A549 (cell line): ENCODE measurements at regions not wholly inside any gene's neighbourhood (a gene's known extent, or its start where the extent isn't known, plus 50 kb on each side); places are given as distances from the start of the nearest gene placed in this dataset.
"Not testable (repeated sequence)": the region's sequence is repeated elsewhere in the genome, so short reads cannot be mapped to it uniquely, and the experiment has no call there.

ENCODE experiments used
- ATAC-seq, 2 experiments: fragments of 200-7000 bp in 1 of 2; fragments of >200 bp in 1 of 2; cut with Nextera tagmentation in 1 of 2; cut with Tn5 transposase in 1 of 2; 3 replicates each; pipeline versions ENCODE4 v1.8.0 to v1.9.1; 2018 to 2020; ENCODE audit warnings: mild to moderate bottlenecking in 1 of 2, moderate library complexity in 1 of 2
- CTCF ChIA-PET: fragments of 300-600 bp; sonication (Branson Sonifier 250); formaldehyde crosslinking; extraction: SDS; loops from one replicate; lab custom pipeline; 2021; ENCODE audit warnings: antibody characterized with exemption, inconsistent platforms; lab: Yijun Ruan, JAX
- POLR2A ChIA-PET: fragments of 350-600 bp; formaldehyde crosslinking; extraction: SDS; loops from one replicate; lab custom pipeline; 2021; ENCODE audit warnings: antibody characterized with exemption, inconsistent platforms; lab: Yijun Ruan, JAX
- DNase-seq, 2 experiments: peaks; one replicate each; pipeline versions ENCODE4 v3.0.0 to v3.0.0-alpha.2; 2011 to 2016; ENCODE audit warnings: low read depth in 1 of 2, low spot score in 1 of 2
- FAIRE-seq: peaks from 2 replicates; lab custom pipeline; 2011; peaks lifted over from hg19 to GRCh38; lab: Jason Lieb, UNC
- H3K27ac ChIP-seq, 2 experiments: fragments of >200 bp; sonication (Bioruptor Twin); formaldehyde crosslinking; 3 replicates each; pipeline ENCODE4 v1.5.1; 2016 to 2017
- H3K4me1 ChIP-seq: fragments of >200 bp; sonication (Bioruptor Twin); formaldehyde crosslinking; 3 replicates; pipeline ENCODE4 v1.6.1; 2016
- H3K4me2 ChIP-seq: fragments of >200 bp; sonication (Bioruptor Twin); formaldehyde crosslinking; 3 replicates; pipeline ENCODE4 v1.6.1; 2016
- H3K4me3 ChIP-seq: fragments of >200 bp; sonication (Bioruptor Twin); formaldehyde crosslinking; 3 replicates; pipeline ENCODE4 v1.5.1; 2016
- H3K9me3 ChIP-seq: fragments of >200 bp; sonication (Bioruptor Twin); formaldehyde crosslinking; 3 replicates; pipeline ENCODE4 v1.6.1; 2016
- CEBPB ChIP-seq, 2 experiments: fragments of >200 bp in 1 of 2; sonication (Bioruptor Twin) in 1 of 2; formaldehyde crosslinking in 1 of 2; IDR thresholded peaks; 2 replicates each; pipeline ENCODE4 v1.6.1; 2012 to 2016
- CHD2 ChIP-seq: fragments of 150-350 bp; IDR thresholded peaks from 2 replicates; pipeline ENCODE4 v1.6.1; 2014; ENCODE audit warnings: low read length; ENCODE audit not compliant: partially characterized antibody
- EHMT2 ChIP-seq: fragments of 200-600 bp; sonication (generic); IDR thresholded peaks from 2 replicates; pipeline ENCODE4 v1.6.1; 2016; ENCODE audit warnings: antibody characterized with exemption, low read depth, mild to moderate bottlenecking, moderate library complexity
- FOSL2 ChIP-seq, 2 experiments: fragments of 450-650 bp in 1 of 2; fragments of >200 bp in 1 of 2; sonication (Bioruptor Twin) in 1 of 2; formaldehyde crosslinking; IDR thresholded peaks; 2 replicates each; pipeline versions ENCODE4 v1.5.0 to v1.6.1; 2016 to 2020; ENCODE audit warnings: mild to moderate bottlenecking in 1 of 2, moderate library complexity in 1 of 2
- FOXS1 ChIP-seq: fragments of 250-450 bp; sonication (Bioruptor Pico); IDR thresholded peaks from 2 replicates; pipeline ENCODE4 v1.5.0; 2020; ENCODE audit warnings: mild to moderate bottlenecking, moderate library complexity
- GATA3 ChIP-seq: IDR thresholded peaks from 2 replicates; pipeline ENCODE4 v1.6.1; 2012; ENCODE audit warnings: borderline replicate concordance
- HOXB13 ChIP-seq: fragments of 250-450 bp; sonication (Bioruptor Pico); IDR thresholded peaks from 2 replicates; pipeline ENCODE4 v1.5.0; 2020; ENCODE audit warnings: low read depth, mild to moderate bottlenecking, moderate library complexity
- KDM5A ChIP-seq: fragments of 200-600 bp; sonication (generic); IDR thresholded peaks from 2 replicates; pipeline ENCODE4 v1.6.1; 2016; ENCODE audit warnings: antibody characterized with exemption, mild to moderate bottlenecking
- MAFK ChIP-seq: fragments of 450-650 bp; IDR thresholded peaks from 2 replicates; pipeline ENCODE4 v1.6.1; 2014; ENCODE audit not compliant: partially characterized antibody
- NFE2L2 ChIP-seq: fragments of 150-350 bp; conservative IDR thresholded peaks from 2 replicates; pipeline ENCODE4 v1.6.1; 2014; ENCODE audit warnings: low read length
- NR3C1 ChIP-seq: fragments of >200 bp; sonication (Bioruptor Twin); formaldehyde crosslinking; IDR thresholded peaks from 3 replicates; pipeline ENCODE4 v1.6.1; 2017
- POLR2A ChIP-seq: IDR thresholded peaks from 2 replicates; pipeline ENCODE4 v1.6.1; 2012; ENCODE audit warnings: mild to moderate bottlenecking, low read length
- POLR2AphosphoS2 ChIP-seq: conservative IDR thresholded peaks from 2 replicates; pipeline ENCODE4 v1.6.1; 2012; ENCODE audit warnings: low read length, improper control_type of control experiment, inconsistent platforms
- RARB ChIP-seq: fragments of 250-450 bp; sonication (Bioruptor Pico); IDR thresholded peaks from 2 replicates; pipeline ENCODE4 v1.8.0; 2021; ENCODE audit warnings: mild to moderate bottlenecking, moderate library complexity
- RCOR1 ChIP-seq: fragments of 150-350 bp; IDR thresholded peaks from 2 replicates; pipeline ENCODE4 v1.6.1; 2014; ENCODE audit warnings: antibody characterized with exemption, low read length, low read depth
- SMC3 ChIP-seq: fragments of >200 bp; sonication (Bioruptor Twin); formaldehyde crosslinking; IDR thresholded peaks from 3 replicates; pipeline ENCODE4 v1.6.1; 2018; ENCODE audit warnings: inconsistent platforms
- SREBF2 ChIP-seq: fragments of 450-650 bp; IDR thresholded peaks from 2 replicates; pipeline ENCODE4 v1.6.1; 2014; ENCODE audit warnings: mild to moderate bottlenecking, moderate library complexity
- TFCP2L1 ChIP-seq: fragments of 250-450 bp; sonication (Bioruptor Pico); IDR thresholded peaks from 2 replicates; pipeline ENCODE4 v1.5.0; 2021; ENCODE audit warnings: mild to moderate bottlenecking
- TP53 ChIP-seq: fragments of 250-450 bp; sonication (Bioruptor Pico); IDR thresholded peaks from 2 replicates; pipeline ENCODE4 v1.5.0; 2021; ENCODE audit warnings: mild to moderate bottlenecking, moderate library complexity
- ZNF302 ChIP-seq: fragments of 250-450 bp; sonication (Bioruptor Pico); IDR thresholded peaks from 2 replicates; pipeline ENCODE4 v1.9.0; 2021; ENCODE audit warnings: inconsistent platforms, mild to moderate bottlenecking, moderate library complexity
- ZSCAN20 ChIP-seq: fragments of 250-450 bp; sonication (Bioruptor Pico); IDR thresholded peaks from 2 replicates; pipeline ENCODE4 v1.8.0; 2022; ENCODE audit warnings: mild to moderate bottlenecking, moderate library complexity
- WGBS: methylation state at CpG from one replicate; pipeline ENCODE4 v1.1.6; 2017; ENCODE audit errors: missing lambda C conversion rate; 5-methylcytosine and 5-hydroxymethylcytosine counted together
- TF ChIP-seq, protein P1 (sequence below): fragments of >200 bp; sonication (Bioruptor Twin); formaldehyde crosslinking; IDR thresholded peaks from 3 replicates; pipeline ENCODE4 v1.6.1; 2016
- TF ChIP-seq, protein P2 (sequence below): fragments of 250-450 bp; sonication (Bioruptor Pico); IDR thresholded peaks from 2 replicates; pipeline ENCODE4 v1.5.0; 2020; ENCODE audit warnings: low read depth, mild to moderate bottlenecking, moderate library complexity
- TF ChIP-seq, protein P3 (sequence below): IDR thresholded peaks from 2 replicates; pipeline ENCODE4 v1.6.1; 2012; ENCODE audit warnings: low read depth, borderline replicate concordance
- TF ChIP-seq, protein P4 (sequence below): fragments of 450-650 bp; IDR thresholded peaks from 2 replicates; pipeline ENCODE4 v1.6.1; 2014; ENCODE audit warnings: antibody characterized with exemption
- TF ChIP-seq, protein P5 (sequence below): IDR thresholded peaks from 2 replicates; pipeline ENCODE4 v1.6.1; 2012

DNA sequence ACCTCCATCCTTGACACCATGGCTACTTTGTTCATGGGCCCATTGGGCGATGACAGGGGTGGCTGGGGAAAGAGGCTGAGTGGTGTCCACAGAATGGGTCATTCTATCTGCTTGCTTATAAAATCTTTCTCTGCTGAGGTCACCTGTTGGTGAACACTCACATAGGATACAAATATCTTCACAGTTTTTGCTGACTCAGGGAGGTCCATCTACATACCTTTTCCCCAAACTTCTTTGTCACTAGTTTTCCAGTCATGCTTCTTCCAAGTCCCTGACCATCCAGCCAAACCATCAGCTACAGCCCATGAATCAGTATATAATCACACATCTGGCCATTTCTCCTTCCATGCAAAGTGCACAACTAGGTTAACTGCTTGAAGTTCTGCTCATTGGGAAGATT lies 347.6 kb downstream of the TMEM38B start:
- H3K4me2 ChIP-seq, H3K27ac ChIP-seq, H3K4me3 ChIP-seq, ATAC-seq, H3K4me1 ChIP-seq, H3K9me3 ChIP-seq, FAIRE-seq, POLR2A ChIA-PET, DNase-seq: not testable (repeated sequence)
- peak; percentile 71 for TF ChIP-seq MAFK
- WGBS: 0% methylated on average over 1 of the region's 1 CpG
- CTCF ChIA-PET: interaction anchor here (0.6 kb wide), 1 partner anchor 1114 kb away, joined by 3 read pairs; no protein-coding TSS in a partner anchor

DNA sequence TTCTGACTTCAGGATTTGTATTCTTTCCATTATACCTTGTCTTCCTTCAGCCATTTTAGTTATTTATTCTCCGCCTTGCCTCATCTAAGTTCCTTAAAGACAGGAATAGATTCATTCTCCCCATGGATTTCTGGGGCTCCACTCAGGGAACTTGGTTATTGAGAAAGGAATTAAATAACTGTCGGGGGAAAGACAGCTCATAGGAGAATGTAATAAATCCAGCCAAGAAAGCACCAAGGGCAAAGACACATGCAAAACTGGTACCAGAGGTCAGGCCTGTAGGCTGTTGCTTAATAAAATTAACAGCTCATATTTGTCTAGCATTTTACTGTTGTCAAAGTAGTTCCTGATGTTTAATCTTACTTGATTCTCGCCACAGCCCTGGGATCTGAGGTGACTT lies 357.2 kb downstream of the TMEM38B start:
- DNase-seq (no peak), ATAC-seq (no peak), FAIRE-seq (no peak)
- WGBS: 5% methylated on average over 3 of the region's 3 CpGs
- no peaks in the 10 kb centered on the region for H3K9me3 ChIP-seq
- no peak for TF ChIP-seq CHD2
- no peak for TF ChIP-seq POLR2AphosphoS2
- TF ChIP-seq, protein P1, sequence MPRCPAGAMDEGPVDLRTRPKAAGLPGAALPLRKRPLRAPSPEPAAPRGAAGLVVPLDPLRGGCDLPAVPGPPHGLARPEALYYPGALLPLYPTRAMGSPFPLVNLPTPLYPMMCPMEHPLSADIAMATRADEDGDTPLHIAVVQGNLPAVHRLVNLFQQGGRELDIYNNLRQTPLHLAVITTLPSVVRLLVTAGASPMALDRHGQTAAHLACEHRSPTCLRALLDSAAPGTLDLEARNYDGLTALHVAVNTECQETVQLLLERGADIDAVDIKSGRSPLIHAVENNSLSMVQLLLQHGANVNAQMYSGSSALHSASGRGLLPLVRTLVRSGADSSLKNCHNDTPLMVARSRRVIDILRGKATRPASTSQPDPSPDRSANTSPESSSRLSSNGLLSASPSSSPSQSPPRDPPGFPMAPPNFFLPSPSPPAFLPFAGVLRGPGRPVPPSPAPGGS: no peak
- TF ChIP-seq HOXB13 (CRISPR knock-in tag): no peak
- no peak for TF ChIP-seq CEBPB (IDR thresholded peaks at IDR 0.05)
- no peak for TF ChIP-seq GATA3
- no peak for TF ChIP-seq RCOR1
- no peak for TF ChIP-seq NFE2L2
- TF ChIP-seq TFCP2L1 (CRISPR knock-in tag): no peak
- no peak for TF ChIP-seq NR3C1
- no peak for TF ChIP-seq FOXS1 (CRISPR knock-in tag)
- TF ChIP-seq, protein P2, sequence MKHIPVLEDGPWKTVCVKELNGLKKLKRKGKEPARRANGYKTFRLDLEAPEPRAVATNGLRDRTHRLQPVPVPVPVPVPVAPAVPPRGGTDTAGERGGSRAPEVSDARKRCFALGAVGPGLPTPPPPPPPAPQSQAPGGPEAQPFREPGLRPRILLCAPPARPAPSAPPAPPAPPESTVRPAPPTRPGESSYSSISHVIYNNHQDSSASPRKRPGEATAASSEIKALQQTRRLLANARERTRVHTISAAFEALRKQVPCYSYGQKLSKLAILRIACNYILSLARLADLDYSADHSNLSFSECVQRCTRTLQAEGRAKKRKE (CRISPR knock-in tag): no peak
- TF ChIP-seq SMC3: no peak
- no peak for TF ChIP-seq TP53 (CRISPR knock-in tag)
- TF ChIP-seq ZSCAN20 (CRISPR knock-in tag): no peak
- no peak overlapping the region for H3K4me3 ChIP-seq
- no peaks in the 10 kb centered on the region for H3K4me1 ChIP-seq
- no peak overlapping the region for H3K27ac ChIP-seq
- ChIA-PET POLR2A (no interaction called here), CTCF (no interaction called here)
- H3K4me2 ChIP-seq: no peak overlapping the region

DNA sequence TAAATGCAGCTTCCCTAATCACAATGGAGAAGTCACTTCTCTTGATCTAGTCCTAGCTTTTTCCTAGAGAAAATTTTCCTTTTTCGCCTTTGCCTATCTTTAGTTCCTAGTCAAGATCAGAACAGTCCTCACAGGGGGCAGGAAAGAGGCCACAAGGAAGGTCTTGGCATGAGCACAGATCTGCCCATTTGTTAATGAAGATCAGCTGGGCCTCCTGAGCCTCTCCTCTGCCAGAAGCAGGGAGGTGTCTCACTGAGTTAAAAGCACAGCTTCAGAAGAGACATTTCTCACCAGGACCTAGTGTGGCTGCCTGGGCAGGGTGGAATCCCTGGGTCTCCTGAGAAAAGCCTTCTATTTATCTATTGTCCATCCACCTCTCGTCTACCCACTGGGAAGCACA lies 357.8 kb downstream of the TMEM38B start:
- no peak for DNase-seq
- ChIA-PET POLR2A (no interaction called here), CTCF (no interaction called here)
- Histone ChIP-seq H3K4me3 (no peak overlapping the region), H3K4me2 (no peak overlapping the region), H3K4me1 (no peaks in the 10 kb centered on the region), H3K27ac (no peak overlapping the region)
- no peak for FAIRE-seq
- ATAC-seq: no peak
- TF ChIP-seq, protein P3, sequence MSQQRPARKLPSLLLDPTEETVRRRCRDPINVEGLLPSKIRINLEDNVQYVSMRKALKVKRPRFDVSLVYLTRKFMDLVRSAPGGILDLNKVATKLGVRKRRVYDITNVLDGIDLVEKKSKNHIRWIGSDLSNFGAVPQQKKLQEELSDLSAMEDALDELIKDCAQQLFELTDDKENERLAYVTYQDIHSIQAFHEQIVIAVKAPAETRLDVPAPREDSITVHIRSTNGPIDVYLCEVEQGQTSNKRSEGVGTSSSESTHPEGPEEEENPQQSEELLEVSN: no peak
- TF ChIP-seq ZSCAN20 (CRISPR knock-in tag) (no peak), SREBF2 (no peak), HOXB13 (CRISPR knock-in tag) (no peak), KDM5A (no peak), EHMT2 (no peak), FOSL2 (IDR thresholded peaks at IDR 0.05) (no peak), FOSL2 (CRISPR knock-in tag; IDR thresholded peaks at IDR 0.05) (no peak), RARB (CRISPR knock-in tag) (no peak), NFE2L2 (no peak), POLR2A (no peak), ZNF302 (no peak)
- TF ChIP-seq, protein P4, sequence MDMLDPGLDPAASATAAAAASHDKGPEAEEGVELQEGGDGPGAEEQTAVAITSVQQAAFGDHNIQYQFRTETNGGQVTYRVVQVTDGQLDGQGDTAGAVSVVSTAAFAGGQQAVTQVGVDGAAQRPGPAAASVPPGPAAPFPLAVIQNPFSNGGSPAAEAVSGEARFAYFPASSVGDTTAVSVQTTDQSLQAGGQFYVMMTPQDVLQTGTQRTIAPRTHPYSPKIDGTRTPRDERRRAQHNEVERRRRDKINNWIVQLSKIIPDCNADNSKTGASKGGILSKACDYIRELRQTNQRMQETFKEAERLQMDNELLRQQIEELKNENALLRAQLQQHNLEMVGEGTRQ: no peak
- TF ChIP-seq, protein P2 (CRISPR knock-in tag): no peak
- TF ChIP-seq, protein P5, sequence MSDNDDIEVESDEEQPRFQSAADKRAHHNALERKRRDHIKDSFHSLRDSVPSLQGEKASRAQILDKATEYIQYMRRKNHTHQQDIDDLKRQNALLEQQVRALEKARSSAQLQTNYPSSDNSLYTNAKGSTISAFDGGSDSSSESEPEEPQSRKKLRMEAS: no peak
- TF ChIP-seq, all 56 proteins: peak for 0
- 2% methylated on average over 2 of the region's 2 CpGs for WGBS
- H3K9me3 ChIP-seq: no peaks in the 10 kb centered on the region
